ENCODE measurements at regions not wholly inside any gene's neighbourhood (a gene's known extent, or its start where the extent isn't known, plus 50 kb on each side); places are given as distances from the start of the nearest gene placed in this dataset.
"Not testable (repeated sequence)": the region's sequence is repeated elsewhere in the genome, so short reads cannot be mapped to it uniquely, and the experiment has no call there.

DNA sequence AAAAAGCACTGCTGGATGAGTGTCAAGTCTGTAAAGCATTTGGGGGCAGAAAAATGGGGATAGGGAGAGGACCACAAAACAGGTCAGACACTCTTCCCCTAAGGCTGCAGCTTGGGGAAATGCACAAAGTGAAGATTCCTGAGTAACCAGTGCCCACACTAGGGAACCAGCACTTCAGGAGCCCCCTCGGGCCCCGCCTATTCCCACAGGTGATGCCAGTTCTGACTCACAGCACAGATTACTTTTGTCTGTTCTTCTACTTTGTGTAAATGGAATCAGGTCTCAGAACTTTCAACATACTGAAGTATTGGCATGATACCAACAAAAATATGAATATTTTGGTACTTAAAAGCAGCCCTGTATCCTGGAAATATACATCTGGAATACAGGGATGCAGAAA lies 112.5 kb downstream of the ADRA2C start:
- DNase-seq = no peak
- TF ChIP-seq POLR2A (IDR thresholded peaks at IDR 0.05; ENCODE audit: low read length) = no peak
- TF ChIP-seq GATA1 (IDR thresholded peaks at IDR 0.05; ENCODE audit: low read depth, low read length) = no peak

DNA sequence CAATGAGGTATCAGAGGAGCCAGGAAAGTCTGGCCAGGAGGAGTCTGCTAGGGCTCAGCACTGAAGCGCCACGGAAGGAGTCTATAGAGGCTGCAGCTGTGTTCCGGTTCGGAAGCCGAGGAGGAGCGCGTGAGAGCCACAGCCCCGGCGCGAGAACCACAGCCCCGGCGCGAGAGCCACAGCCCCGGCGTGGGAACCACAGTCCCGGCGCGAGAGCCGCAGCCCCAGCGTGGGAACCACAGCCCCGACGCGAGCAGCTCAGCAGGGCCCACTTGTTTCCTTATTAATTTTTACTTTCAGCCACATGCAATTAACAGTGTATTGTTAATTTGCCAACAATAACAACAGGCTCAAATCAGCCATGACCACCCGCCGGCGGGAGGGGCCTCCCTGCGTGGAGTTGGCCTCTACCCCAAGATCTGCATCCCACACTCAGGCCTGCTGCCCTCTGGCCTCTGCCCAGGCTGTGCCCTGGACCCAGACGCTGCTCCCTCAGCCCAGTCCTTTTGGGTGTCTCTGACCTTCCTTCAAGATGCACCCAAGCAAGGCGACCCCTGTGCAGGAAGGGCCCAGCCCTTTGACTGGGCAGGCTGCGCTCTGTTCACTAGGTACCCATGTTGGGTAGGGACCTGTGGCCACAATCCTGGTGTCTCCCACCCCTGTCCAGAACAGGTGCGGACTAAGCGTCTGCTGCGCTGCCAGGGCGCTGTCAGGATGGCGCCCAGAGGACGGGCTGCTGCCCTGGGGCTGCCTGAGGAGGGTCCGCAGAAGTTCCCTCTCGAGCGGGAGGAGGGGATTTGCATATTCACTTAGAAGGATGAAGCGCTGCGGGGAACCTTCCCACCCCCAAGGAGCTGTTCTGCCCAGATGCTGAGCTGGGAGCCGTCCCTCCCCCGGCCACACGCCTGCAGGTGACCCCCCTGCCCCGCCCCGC lies 113.8 kb downstream of the ADRA2C start:
- no peak for TF ChIP-seq GATA1 (IDR thresholded peaks at IDR 0.05; ENCODE audit: low read depth, low read length)
- no peak for TF ChIP-seq POLR2A (IDR thresholded peaks at IDR 0.05; ENCODE audit: low read length)
- no peak for DNase-seq

DNA sequence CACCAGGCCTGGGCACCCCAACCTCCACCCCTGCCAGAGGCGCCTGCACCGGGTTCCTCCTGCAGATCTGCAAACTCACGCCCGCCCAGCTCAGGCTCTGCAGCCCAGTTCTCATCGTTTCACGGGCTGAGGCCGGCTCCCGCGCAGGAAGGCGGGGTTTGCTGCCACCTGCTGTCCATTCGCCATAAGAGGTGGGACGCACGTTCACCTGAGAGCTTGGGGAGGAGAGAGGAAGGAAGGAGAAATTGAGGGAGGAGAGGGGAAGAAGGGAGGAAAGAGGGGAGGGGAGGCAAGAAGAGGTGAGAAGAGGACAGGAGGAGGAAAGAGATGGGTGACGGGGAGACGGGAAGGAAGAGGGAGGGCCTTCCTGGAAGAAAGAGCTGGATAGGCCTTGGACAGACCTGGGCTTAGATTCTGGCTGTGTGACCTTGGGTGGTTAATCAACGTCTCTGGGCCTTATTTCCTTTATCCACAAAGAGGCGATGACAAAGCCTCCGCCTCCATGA lies 114.5 kb downstream of the ADRA2C start:
- peak; percentile 46 to 67 for DNase-seq
- no peak for TF ChIP-seq GATA1 (IDR thresholded peaks at IDR 0.05; ENCODE audit: low read depth, low read length)
- TF ChIP-seq POLR2A (IDR thresholded peaks at IDR 0.05; ENCODE audit: low read length) = no peak

DNA sequence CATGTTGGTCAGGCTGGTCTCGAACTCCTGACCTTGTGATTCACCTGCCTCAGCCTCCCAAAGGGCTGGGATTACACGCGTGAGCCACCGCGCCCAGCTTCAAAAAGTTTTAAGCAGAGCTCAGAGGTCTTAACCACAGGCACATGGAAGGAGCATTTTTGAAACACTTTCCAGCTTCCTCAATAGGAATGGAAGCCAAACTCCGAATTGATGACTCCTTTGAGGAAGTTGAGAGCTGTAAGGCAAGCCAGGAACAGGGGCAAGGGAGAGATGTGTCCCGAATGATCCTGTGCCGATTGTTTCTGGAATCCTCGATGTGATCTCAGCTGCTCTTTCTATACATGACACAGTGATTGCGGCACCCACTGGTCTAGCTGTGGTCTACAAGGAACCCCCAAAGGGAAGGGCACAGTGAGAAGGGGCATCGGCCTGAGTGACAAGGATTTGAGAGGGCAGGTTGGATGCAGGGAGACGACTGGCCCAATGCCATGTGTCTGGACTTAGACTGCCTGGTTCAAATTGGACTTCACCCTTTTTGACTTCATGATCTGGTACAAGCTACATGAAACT lies 116.2 kb downstream of the ADRA2C start:
- not testable (repeated sequence) for DNase-seq

DNA sequence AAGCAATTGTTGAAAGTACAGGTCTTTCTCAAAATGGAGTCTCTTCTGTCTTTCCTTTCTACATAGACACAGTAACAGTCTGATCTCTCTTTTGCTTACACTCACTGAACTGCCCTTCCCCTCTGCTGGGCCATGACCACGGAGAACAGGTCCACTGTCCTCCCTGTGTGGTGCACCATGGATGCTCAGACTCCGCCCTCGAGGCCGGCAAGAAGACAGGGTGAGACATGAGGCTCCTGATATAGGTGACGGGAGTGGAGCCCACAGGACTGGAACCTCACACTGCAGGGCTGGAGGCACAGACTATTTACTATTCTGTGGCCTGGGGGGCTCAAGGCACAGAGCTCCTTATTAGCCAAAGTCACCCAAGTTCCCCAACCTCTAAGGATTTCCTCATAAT lies 118.1 kb downstream of the ADRA2C start:
- not testable (repeated sequence) for DNase-seq

DNA sequence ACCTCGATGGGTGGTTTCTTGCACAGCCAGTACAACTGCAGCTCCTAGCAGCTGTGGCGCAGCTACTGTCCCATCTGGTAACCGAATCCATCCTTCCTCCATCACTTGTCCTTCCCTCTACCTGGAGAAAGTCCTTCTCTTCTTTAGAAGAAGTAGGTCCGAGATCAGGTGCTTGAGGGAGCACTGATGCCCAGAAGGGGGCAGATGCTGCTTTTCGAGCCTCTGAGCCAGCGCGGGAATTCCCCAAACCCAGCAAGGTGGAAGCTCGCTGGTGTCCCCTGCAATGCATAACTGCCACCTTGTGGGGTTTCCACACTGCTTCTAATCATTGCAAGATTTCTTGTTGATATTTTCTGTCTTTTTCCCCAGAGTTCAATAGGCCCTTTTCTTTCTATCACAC lies 127.4 kb downstream of the ADRA2C start:
- not testable (repeated sequence) for DNase-seq

DNA sequence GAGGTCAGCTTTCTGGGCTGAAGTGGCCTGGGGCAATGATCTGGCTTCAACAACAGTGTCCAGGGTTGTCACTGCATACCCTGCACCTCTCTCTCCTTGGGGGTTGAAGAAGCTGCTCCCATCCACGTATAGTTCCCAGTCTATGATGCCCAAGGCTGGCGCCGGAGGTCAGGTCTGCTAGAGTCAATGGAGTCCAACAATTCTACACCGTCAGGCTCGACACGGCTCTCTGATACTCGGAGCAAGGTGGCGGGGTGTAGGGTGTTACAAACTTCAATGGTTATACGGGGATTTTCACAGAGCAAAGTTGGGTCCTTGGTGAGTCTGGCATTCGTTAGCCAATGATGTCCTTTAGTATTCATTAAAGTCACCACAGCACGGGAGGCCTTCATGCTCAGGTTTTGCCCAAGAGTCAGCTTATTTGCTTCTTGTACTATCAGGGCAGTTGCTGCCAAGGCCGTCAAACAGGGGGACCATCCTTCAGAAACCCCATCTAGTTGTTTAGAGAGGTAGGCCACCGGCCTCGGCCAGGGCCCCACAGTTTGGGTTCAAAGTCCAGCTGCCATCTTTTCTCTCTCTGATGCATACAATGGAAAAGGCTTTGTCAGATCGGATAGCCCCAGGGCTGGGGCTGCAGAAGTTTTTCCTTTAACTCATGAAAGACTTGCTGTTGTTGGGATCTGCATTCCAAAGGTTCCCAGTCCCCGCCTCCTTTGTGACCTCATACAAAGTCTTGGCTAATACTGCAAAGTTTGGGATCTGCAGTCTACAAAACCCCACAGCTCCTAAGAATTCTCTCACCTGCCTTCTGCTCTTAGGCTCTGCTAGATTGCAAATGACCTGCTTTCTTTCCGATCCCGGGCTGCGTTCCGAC lies 128.1 kb downstream of the ADRA2C start:
- not testable (repeated sequence) for DNase-seq

DNA sequence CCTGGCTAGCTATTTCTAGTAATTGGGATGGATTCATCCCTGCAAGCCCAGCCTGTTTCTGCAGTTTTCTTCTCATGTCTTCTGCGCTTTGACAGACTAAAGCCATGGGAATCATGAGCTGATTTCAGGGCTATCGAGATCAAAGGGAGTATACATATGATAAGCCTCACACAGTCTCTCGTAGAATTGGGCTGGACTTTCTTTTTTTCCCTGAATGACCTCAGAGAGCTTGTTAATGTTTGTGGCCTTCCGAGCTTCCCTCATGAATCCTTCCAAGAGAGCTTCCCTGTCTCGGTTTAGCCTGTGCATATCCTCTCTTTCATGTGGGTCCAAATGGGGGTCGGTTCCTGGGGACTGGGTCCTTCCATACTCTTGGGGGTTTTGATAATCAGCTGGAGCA lies 130.3 kb downstream of the ADRA2C start:
- no peak for TF ChIP-seq POLR2A (IDR thresholded peaks at IDR 0.05; ENCODE audit: low read length)
- TF ChIP-seq GATA1 (IDR thresholded peaks at IDR 0.05; ENCODE audit: low read depth, low read length) = no peak
- no peak for DNase-seq

DNA sequence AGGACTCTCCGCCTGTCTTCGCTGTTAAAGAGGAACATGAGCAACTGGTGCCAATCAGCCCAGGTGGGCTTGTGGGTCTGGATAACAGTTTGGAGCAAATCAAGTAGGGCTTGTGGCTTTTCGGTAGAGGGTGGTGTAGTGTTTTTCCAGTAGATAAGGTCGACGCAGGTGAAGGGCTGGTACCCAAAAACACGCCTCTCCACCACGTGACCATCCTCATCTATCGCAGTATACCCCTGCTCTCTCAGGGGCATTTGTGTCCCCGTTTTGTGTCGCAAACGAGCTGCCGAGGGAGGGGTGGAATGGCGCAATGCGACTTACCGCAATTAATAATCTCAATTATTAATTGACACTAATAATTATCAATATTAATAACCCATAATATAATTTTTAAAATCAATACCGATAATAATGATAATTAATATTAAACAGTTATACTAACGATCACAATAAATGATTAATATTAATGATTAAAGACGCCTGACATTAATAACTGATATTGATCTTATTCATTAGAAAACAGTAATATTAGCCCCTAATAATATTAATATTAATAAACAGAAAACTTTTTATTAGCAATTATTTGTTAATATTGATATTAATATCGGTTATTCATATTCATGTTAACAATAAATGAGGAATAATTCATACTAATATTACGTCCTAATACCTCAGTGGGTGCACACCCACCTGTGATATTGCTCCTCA lies 130.8 kb downstream of the ADRA2C start:
- DNase-seq = not testable (repeated sequence)

DNA sequence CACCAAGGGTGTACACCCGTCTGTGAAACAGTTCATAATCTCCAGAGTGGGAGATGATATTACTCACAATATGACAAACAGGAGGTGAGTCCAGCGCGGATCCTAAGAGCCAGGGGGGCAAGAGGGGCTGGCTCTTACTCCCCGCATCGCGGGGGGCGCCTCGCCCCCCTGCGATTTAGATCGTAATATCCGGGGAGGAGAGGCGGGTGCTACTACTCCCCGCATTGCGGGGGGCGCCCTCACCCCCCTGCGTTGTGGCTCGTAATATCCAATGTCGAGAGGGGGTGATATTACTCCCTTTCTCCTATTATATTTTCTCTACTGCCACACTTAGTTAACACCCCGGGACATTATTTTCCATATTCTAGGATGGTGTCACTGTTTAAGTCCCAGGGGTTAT lies 131.9 kb downstream of the ADRA2C start:
- DNase-seq = no peak
- TF ChIP-seq POLR2A (IDR thresholded peaks at IDR 0.05; ENCODE audit: low read length) (no peak), GATA1 (IDR thresholded peaks at IDR 0.05; ENCODE audit: low read depth, low read length) (no peak)

DNA sequence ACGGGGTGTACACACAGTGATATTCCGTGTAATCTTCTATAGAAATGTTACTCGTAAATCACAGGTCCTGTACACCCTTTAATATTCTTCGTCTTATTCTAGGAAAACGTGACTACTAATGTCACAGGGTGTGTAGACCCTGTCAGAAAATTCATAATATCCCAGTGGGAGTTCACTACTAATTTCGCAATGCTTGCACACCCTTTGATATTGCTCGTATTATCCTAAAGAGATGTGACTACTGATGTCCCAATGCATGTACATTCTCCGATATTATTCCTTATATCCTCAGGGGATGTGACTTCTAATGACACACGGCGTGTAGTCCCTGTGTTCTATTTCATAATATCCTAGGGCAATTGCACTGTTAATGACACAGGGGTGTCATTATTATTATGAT lies 132.7 kb downstream of the ADRA2C start:
- DNase-seq = not testable (repeated sequence)

DNA sequence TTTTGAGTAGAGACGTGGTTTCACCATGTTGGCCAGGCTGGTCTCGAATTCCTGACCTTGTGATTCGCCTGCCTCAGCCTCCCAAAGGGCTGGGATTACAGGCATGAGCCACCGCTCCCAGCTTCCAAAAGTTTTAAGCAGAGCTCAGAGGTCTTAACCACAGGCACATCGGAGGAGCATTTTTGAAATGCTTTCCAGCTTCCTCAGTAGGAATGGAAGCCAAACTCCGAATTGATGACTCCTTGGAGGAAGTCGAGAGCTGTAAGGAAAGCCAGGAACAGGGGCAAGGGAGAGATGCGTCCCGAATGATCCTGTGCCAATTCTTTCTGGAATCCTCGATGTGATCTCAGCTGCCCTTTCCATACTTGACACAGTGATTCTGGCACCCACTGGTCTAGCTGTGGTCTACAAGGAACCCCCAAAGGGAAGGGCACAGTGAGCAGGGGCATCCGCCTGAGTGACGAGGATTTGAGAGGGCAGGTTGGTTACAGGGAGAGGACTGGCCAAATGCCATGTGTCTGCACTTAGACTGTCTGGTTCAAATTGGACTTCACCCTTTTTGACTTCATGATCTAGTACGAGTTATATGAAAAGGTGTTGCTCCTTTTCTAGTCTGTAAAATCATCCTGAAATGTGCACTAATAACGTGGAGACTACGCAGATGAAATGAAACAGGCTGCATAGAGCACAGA lies 138.2 kb downstream of the ADRA2C start:
- not testable (repeated sequence) for DNase-seq

DNA sequence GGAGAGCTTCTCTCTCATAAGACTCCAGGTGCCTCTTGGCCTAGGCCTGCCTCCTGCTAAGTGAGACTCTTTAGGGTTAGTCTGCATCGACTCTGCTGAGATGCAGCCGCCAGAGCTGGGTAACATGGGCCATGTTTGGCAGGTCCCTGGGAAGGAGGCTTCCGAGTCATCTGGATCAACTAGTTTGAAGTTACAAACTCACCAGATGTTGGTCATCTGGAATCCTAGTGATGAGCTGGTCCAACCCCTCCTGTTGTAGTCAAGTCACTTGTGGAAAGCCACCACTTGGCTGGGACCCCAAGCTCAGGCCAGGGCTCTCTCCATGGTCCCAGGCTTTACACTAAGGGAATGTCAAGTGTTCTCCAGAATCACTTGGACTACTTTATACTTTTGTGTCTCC lies 143.4 kb downstream of the ADRA2C start:
- DNase-seq = not testable (repeated sequence)

DNA sequence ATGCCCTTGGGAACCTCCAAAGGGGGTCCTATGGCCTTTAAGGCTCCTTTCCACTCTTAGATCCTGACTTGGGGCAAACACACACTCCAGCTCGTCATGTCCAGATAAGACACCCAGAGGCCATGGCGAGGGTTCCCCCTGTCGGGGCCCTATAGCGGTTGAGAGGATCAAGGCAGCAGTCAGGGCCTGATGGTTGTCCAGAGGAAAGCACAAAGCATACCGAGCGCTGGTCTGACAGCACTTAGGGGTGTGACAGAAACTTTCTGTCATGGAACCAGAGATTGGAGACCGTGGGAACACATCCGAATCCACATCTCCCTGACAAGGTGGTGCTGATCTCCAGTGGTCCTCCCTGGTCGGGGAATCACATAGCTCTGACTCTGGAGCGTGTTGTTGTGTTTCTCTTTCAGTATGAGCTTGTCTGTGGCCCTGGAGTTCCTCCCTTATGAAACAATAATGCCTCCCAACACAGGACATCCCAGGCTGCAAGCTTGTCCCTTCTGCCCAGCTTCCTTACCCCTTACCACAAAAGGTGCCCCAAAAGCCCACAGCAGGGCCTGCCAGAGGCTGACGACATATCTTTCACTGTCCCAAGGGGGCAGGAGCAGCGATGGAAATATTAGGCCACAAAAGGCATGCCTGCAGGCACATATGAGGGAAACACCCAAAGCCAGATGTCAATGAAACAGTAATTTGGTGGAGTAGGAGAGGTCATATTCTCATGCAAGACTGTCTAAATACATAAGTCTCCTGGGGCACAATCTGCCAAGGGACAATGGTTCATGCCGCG lies 144.2 kb downstream of the ADRA2C start:
- not testable (repeated sequence) for DNase-seq

All from erythroblast (primary cell).